GM23338 (cell line): ENCODE measurements at regions not wholly inside any gene's neighbourhood (a gene's known extent, or its start where the extent isn't known, plus 50 kb on each side); places are given as distances from the start of the nearest gene placed in this dataset.

Experiments
- ATAC-seq: fragments of 200-7000 bp; cut with Tn5 transposase; 3 replicates; pipeline ENCODE4 v1.9.1; 2020
- DNase-seq: peaks from one replicate; pipeline ENCODE4 v3.0.0-alpha.2; 2015; ENCODE audit warnings: low spot score
- H2AFZ ChIP-seq: fragments of 200-600 bp; sonication (generic); 2 replicates; pipeline ENCODE4 v1.8.0; 2016; ENCODE audit warnings: antibody characterized with exemption, mild to moderate bottlenecking, moderate library complexity
- H3F3A ChIP-seq: fragments of 200-600 bp; sonication (generic); replicated peaks from 2 replicates; pipeline ENCODE4 v1.8.0; 2017; ENCODE audit warnings: antibody characterized with exemption, mixed run types, low read depth
- H3K27ac ChIP-seq: fragments of 200-600 bp; sonication (generic); 2 replicates; pipeline ENCODE4 v1.6.1; 2016; ENCODE audit warnings: low read depth
- H3K27me3 ChIP-seq: fragments of 200-600 bp; sonication (generic); 2 replicates; pipeline ENCODE4 v1.8.0; 2016; ENCODE audit warnings: mild to moderate bottlenecking, mixed run types, moderate library complexity; ENCODE audit not compliant: insufficient read depth
- H3K36me3 ChIP-seq: fragments of 200-600 bp; sonication (generic); 2 replicates; pipeline ENCODE4 v1.8.0; 2016; ENCODE audit warnings: mild to moderate bottlenecking; ENCODE audit not compliant: insufficient read depth
- H3K4me1 ChIP-seq: fragments of 200-600 bp; sonication (generic); 2 replicates; pipeline ENCODE4 v1.8.0; 2016; ENCODE audit warnings: mild to moderate bottlenecking, moderate library complexity; ENCODE audit not compliant: insufficient read depth
- H3K4me2 ChIP-seq: fragments of 200-600 bp; sonication (generic); 2 replicates; pipeline ENCODE4 v1.7.1; 2017; ENCODE audit warnings: mixed run types
- H3K4me3 ChIP-seq: fragments of 200-600 bp; sonication (generic); 2 replicates; pipeline ENCODE4 v1.6.1; 2016; ENCODE audit warnings: mixed run types
- H3K79me2 ChIP-seq: fragments of 200-600 bp; sonication (generic); replicated peaks from 2 replicates; pipeline ENCODE4 v1.8.0; 2017; ENCODE audit warnings: mild to moderate bottlenecking; ENCODE audit not compliant: insufficient read depth
- H3K9me2 ChIP-seq: fragments of 200-600 bp; sonication (generic); 2 replicates; pipeline ENCODE4 v1.8.0; 2017; ENCODE audit not compliant: insufficient read depth
- H4K20me1 ChIP-seq: fragments of 200-600 bp; sonication (generic); replicated peaks from 2 replicates; pipeline ENCODE4 v1.8.0; 2017; ENCODE audit warnings: mild to moderate bottlenecking; ENCODE audit not compliant: insufficient read depth
- H3K27ac Mint-ChIP-seq: 2 replicates; pipeline ENCODE4 v1.8.0; 2020; ENCODE audit warnings: inconsistent platforms, mild to moderate bottlenecking, moderate library complexity, mixed read lengths
- H3K27me3 Mint-ChIP-seq: 3 replicates; pipeline ENCODE4 v1.8.0; 2022; ENCODE audit warnings: low read depth, mild to moderate bottlenecking, moderate library complexity, mixed read lengths, inconsistent platforms; ENCODE audit not compliant: insufficient read depth, poor library complexity
- H3K36me3 Mint-ChIP-seq: 3 replicates; pipeline ENCODE4 v1.8.0; 2021; ENCODE audit warnings: low read depth, mild to moderate bottlenecking, inconsistent platforms, moderate library complexity, mixed read lengths
- H3K4me1 Mint-ChIP-seq: 3 replicates; pipeline ENCODE4 v1.8.0; 2020; ENCODE audit warnings: mild to moderate bottlenecking, inconsistent platforms, mixed read lengths
- H3K4me3 Mint-ChIP-seq: 3 replicates; pipeline ENCODE4 v1.8.0; 2021; ENCODE audit warnings: moderate library complexity, mild to moderate bottlenecking, inconsistent platforms, mixed read lengths
- H3K9me3 Mint-ChIP-seq: 3 replicates; pipeline ENCODE4 v1.8.0; 2020; ENCODE audit warnings: moderate library complexity, mild to moderate bottlenecking, inconsistent platforms, mixed read lengths
- ETS1 ChIP-seq: IDR thresholded peaks from 2 replicates; pipeline ENCODE4 v1.6.1; 2016; ENCODE audit warnings: antibody characterized with exemption
- NANOG ChIP-seq: IDR thresholded peaks from 2 replicates; pipeline ENCODE4 v1.6.1; 2016; ENCODE audit warnings: antibody characterized with exemption, borderline replicate concordance
- POLR2AphosphoS5 ChIP-seq: IDR thresholded peaks from 2 replicates; pipeline ENCODE4 v1.6.1; 2016; ENCODE audit warnings: antibody characterized with exemption, low read depth
- REST ChIP-seq: IDR thresholded peaks from one replicate; pipeline ENCODE4 v1.6.1; 2018; ENCODE audit warnings: antibody characterized with exemption; ENCODE audit not compliant: unreplicated experiment
- ZNF462 ChIP-seq: fragments of 250-450 bp; sonication (Bioruptor Pico); IDR thresholded peaks from 2 replicates; pipeline ENCODE4 v1.5.0; 2020; ENCODE audit warnings: mild to moderate bottlenecking, moderate library complexity

GRCh38 chr20:56909918-56910714 is 281.0 kb downstream of the TFAP2C start:
- H4K20me1 ChIP-seq = no peaks in the 10 kb centered on the region
- H3K4me3 ChIP-seq = no peak overlapping the region
- no peaks in the 10 kb centered on the region for H3K9me2 ChIP-seq
- no peaks in the 10 kb centered on the region for H3K79me2 ChIP-seq
- H3K4me3 Mint-ChIP-seq = no peak overlapping the region
- H2AFZ ChIP-seq = peak overlapping the region; percentile 52
- no peak for ATAC-seq
- peaks cover 13% of the 10 kb centered on the region for H3K4me1 Mint-ChIP-seq
- no peaks in the 10 kb centered on the region; the same call in 1 of the 2 replicates for H3K36me3 ChIP-seq
- H3K27me3 Mint-ChIP-seq = peaks cover 6% of the 10 kb centered on the region
- no peak for DNase-seq
- no peaks in the 10 kb centered on the region for H3F3A ChIP-seq
- no peak for TF ChIP-seq REST
- no peak for TF ChIP-seq ETS1
- no peak for TF ChIP-seq NANOG
- TF ChIP-seq POLR2AphosphoS5 = no peak
- TF ChIP-seq ZNF462 (CRISPR knock-in tag) = no peak
- H3K4me2 ChIP-seq = no peak overlapping the region
- no peak overlapping the region for H3K27ac Mint-ChIP-seq
- no peaks in the 10 kb centered on the region; the same call in 1 of the 3 replicates for H3K9me3 Mint-ChIP-seq
- no peaks in the 10 kb centered on the region for H3K36me3 Mint-ChIP-seq
- H3K4me1 ChIP-seq = no peaks in the 10 kb centered on the region
- no peak overlapping the region for H3K27ac ChIP-seq
- no peaks in the 10 kb centered on the region for H3K27me3 ChIP-seq
